ENCODE measurements at regions not wholly inside any gene's neighbourhood (a gene's known extent, or its start where the extent isn't known, plus 50 kb on each side); places are given as distances from the start of the nearest gene placed in this dataset.

GRCh38 chr17:70597774-70598173 is 428.4 kb downstream of the KCNJ2 start:
- Histone ChIP-seq H2BK15ac (ENCODE audit: low read length) (no peak overlapping the region), H3K36me3 (ENCODE audit: control insufficient read depth in 2 of 4, insufficient read depth in 4 of 4, low read length in 3 of 4) (no peaks in the 10 kb centered on the region), H4K8ac (ENCODE audit: extremely low read depth, insufficient read depth, low read length) (no peak overlapping the region), H3K23ac (ENCODE audit: insufficient read length) (no peak overlapping the region), H3K4me2 (ENCODE audit: insufficient read depth in 1 of 2, low read depth in 2 of 2, low read length in 2 of 2) (no peak overlapping the region), H4K20me1 (replicated peaks in 1 of 2; ENCODE audit: control insufficient read depth in 1 of 2, insufficient read depth in 2 of 2, low read length in 2 of 2) (no peaks in the 10 kb centered on the region), H3K18ac (ENCODE audit: extremely low read depth, low read length) (no peak overlapping the region), H3K14ac (ENCODE audit: insufficient read length) (no peak overlapping the region), H4K91ac (replicated peaks; ENCODE audit: insufficient read length, low read length) (no peak overlapping the region), H2AK5ac (ENCODE audit: low read depth, low read length) (no peak overlapping the region), H3K9ac (replicated peaks in 1 of 4; ENCODE audit: extremely low read depth in 1 of 4, low read depth in 3 of 4, low read length in 3 of 4) (no peak overlapping the region), H2BK120ac (replicated peaks; ENCODE audit: low read depth, low read length) (no peak overlapping the region), H4K5ac (ENCODE audit: insufficient read length, low read depth, low read length) (no peak overlapping the region), H3K79me2 (ENCODE audit: control insufficient read depth in 1 of 2, insufficient read depth in 2 of 2, low read length in 2 of 2) (no peaks in the 10 kb centered on the region), H2BK5ac (ENCODE audit: low read depth, low read length) (no peak overlapping the region), H3K56ac (replicated peaks; ENCODE audit: insufficient read length, low read depth, low read length) (no peak overlapping the region), H2BK12ac (ENCODE audit: low read depth, low read length) (no peak overlapping the region), H2AFZ (ENCODE audit: low read length) (no peak overlapping the region), H3K4ac (replicated peaks; ENCODE audit: insufficient read length, low read depth, low read length) (no peak overlapping the region), H3K23me2 (ENCODE audit: low read depth, low read length) (no peaks in the 10 kb centered on the region), H2BK20ac (ENCODE audit: low read length) (no peak overlapping the region), H3K27ac (ENCODE audit: low read depth, low read length) (no peak overlapping the region), H3K4me1 (replicated peaks in 1 of 4; ENCODE audit: control insufficient read depth in 3 of 4, insufficient read depth in 4 of 4, low read length in 3 of 4) (no peaks in the 10 kb centered on the region), H3K79me1 (ENCODE audit: low read depth, low read length) (no peaks in the 10 kb centered on the region), H3K4me3 (ENCODE audit: extremely low read depth in 1 of 4, insufficient read depth in 2 of 4, low read depth in 3 of 4, low read length in 4 of 4) (no peak overlapping the region), H3K27me3 (replicated peaks in 1 of 4; ENCODE audit: control insufficient read depth in 3 of 4, extremely low read depth in 1 of 4, insufficient read depth in 3 of 4, low read length in 3 of 4) (peaks cover 0 to 2% (median 0%) of the 10 kb centered on the region in 4 experiments; a peak in 1 of 7 replicates), H3K9me3 (ENCODE audit: insufficient read depth in 2 of 2, low read depth in 1 of 2, low read length in 1 of 2) (no peaks in the 10 kb centered on the region)
- no peak for TF ChIP-seq SP4 (IDR thresholded peaks at IDR 0.05; ENCODE audit: low read length)
- POLR2A ChIA-PET (ENCODE audit: partially characterized antibody), result no interaction called here
- CTCF ChIA-PET (ENCODE audit: partially characterized antibody), result interaction anchor here (1.6 kb wide), 1 partner anchor 24 kb away, joined by 4 read pairs; no protein-coding TSS in a partner anchor
- FAIRE-seq (no peak), DNase-seq (ENCODE audit: low read depth in 1 of 2, low spot score in 2 of 2) (no peak)
